ENCODE measurements at regions not wholly inside any gene's neighbourhood (a gene's known extent, or its start where the extent isn't known, plus 50 kb on each side); places are given as distances from the start of the nearest gene placed in this dataset.
A peak's percentile ranks its signal among the peaks of the same experiment; 100 is the strongest.
"Not testable (repeated sequence)": the region's sequence is repeated elsewhere in the genome, so short reads cannot be mapped to it uniquely, and the experiment has no call there.

- DNase-seq (ENCODE audit: low spot score) = no peak
These were observed 227.3 kb upstream of the BCHE start for GRCh38 chr3:166064476-166064875.

DNA sequence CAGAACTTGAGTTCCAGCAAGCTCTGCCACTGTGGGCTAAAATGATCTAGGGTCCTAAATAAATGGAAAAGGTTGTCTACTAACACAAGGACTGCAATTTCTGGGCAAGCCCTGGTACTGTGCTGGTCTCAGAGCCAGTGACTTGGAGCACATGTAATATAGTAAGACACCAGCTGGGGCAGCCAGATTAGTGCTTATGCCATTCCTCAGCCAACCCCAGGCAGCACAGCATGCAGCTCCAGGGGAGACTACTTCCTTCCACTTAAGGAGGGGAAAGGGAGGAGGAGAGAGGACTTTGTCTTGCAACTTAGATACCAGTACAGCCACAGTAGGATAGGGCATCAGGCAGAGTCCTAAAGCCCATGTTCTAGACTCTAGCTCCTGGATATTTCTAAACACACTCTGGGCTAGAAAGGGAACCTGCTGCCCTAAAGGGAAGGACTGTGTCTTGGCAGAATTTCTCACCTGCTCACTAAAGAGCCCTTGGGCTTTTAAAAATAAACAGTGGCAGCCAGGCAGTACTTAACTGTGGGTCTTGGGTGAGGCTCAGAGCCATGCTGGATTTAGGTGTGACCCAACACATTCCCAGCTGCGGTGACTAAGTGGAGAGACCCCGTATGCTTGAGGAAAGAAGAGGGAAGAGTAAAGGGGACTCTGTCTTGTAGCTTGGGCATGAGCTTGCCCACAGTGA is 223.7 kb upstream of the BCHE start:
- DNase-seq (ENCODE audit: low spot score) = no peak

- DNase-seq (ENCODE audit: low spot score) = no peak
These were observed 215.2 kb upstream of the BCHE start for GRCh38 chr3:166052440-166052839.

DNA sequence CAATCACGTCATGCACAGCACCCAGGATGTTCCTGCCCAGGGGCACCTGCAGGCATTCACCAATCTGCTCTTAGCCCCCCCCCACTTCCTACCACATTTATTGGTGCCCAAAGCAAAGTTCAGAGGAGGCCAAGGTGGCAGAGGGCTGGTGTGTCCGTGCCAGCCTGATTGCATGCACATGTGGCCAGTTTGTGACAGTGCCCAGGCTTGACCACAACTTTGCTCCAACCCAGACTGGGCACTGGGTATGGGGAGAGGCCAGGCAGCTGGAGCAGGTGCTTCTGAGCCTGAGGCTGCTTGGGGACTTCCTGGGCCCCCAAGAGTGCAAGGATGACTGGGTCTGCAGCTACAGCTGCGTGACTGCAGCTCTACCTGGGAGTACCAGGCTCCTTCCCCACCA is 192.3 kb upstream of the BCHE start:
- no peak for DNase-seq (ENCODE audit: low spot score)

DNA sequence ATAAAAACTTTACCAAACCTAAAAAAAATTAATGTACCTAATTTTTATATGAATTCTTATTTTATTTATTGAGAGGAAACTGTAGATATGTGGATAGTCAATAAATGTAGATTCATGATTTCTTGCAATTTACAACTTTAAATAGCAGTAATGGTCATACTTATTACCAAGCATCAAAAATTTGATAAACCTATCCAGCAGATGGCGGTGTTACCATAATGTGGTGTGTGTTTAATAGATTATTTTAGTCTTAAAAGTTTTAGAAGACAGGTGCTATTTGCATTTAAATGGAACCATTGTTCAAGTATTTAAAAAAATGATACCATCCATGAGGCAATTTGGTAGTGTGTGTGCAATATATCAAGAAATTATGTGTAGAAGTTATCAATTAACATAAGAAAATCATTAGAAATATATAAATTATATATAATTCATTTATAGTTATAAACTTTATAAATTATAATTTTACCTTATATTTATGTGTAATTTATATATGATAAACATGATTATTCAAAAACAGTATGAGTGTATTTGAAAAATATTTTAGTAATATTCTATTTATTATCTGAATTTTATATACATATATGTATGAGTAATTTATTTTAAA is 176.0 kb upstream of the BCHE start:
- DNase-seq (ENCODE audit: low spot score) = peak; percentile 41

DNA sequence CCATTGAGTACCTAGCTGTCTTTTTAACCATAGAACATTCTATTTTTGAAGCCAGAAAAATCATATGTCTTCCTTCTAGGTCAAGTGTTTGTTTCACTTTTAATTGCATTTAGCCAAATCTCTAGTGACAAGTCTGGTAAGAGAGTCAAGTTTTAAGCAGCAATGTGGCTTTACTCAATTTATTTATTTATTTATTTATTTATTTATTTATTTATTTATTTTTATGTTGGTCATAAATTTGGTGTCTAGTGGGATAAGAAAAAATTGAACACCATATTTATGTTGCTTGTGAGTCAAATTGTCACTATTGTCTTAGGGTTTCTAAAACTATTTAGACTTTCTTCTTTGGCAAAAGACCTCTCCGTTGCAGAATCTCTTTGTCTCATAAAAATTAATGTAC is 174.5 kb upstream of the BCHE start:
- DNase-seq (ENCODE audit: low spot score) = no peak

- DNase-seq (ENCODE audit: low spot score) = no peak
These were observed 167.9 kb upstream of the BCHE start for GRCh38 chr3:166005126-166005525.

GRCh38 chr3:165994293-165994692 is 157.1 kb upstream of the BCHE start:
- no peak for DNase-seq (ENCODE audit: low spot score)

- no peak for DNase-seq (ENCODE audit: low spot score)
These were observed 147.4 kb upstream of the BCHE start for GRCh38 chr3:165984589-165984988.

GRCh38 chr3:165983284-165983683 is 146.1 kb upstream of the BCHE start:
- no peak for DNase-seq (ENCODE audit: low spot score)

DNA sequence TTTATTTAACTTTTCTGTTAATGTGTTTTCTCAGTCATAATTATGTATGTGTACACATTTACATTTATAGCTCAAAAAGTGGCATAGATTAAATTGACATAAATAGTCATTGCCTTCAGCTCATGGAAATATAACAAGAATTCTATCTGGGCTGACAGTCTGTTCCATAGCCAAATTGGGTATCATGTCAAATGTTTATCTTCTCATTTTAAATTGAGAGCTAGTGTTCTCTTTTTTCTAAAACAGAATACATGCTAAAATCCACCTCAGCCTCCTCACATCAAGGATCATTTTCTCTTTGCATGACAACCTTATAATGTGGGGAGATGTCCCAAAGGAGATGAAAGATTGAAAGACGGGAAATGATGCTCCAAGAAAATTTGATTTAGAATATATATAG is 144.1 kb upstream of the BCHE start:
- no peak for DNase-seq (ENCODE audit: low spot score)

GRCh38 chr3:165960825-165961224 is 123.6 kb upstream of the BCHE start:
- not testable (repeated sequence) for DNase-seq (ENCODE audit: low spot score)

- no peak for DNase-seq (ENCODE audit: low spot score)
These were observed 116.9 kb upstream of the BCHE start for GRCh38 chr3:165954171-165954570.

DNA sequence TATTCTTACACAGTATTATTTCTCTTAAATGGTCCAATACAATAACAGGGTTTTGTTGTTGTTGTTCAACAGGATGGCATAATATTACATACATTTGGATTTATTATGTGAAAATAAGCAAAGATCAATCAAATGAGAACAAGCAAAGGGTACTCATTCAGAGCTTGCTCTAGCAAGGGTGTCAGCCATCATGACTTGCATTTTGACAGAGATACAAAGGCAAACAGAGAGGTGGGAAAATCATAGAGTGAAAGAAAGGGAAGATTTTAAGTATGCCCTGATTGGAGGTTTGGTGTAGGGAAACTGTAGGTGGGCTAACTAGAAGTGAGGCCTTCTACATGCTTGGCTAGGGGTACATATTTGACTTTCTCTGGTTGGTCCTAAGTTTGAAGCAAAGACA is 109.1 kb upstream of the BCHE start:
- DNase-seq (ENCODE audit: low spot score) = no peak

- no peak for DNase-seq (ENCODE audit: low spot score)
These were observed 101.8 kb upstream of the BCHE start for GRCh38 chr3:165938986-165939540.

GRCh38 chr3:165936081-165936480 is 98.9 kb upstream of the BCHE start:
- DNase-seq (ENCODE audit: low spot score) = not testable (repeated sequence)

DNA sequence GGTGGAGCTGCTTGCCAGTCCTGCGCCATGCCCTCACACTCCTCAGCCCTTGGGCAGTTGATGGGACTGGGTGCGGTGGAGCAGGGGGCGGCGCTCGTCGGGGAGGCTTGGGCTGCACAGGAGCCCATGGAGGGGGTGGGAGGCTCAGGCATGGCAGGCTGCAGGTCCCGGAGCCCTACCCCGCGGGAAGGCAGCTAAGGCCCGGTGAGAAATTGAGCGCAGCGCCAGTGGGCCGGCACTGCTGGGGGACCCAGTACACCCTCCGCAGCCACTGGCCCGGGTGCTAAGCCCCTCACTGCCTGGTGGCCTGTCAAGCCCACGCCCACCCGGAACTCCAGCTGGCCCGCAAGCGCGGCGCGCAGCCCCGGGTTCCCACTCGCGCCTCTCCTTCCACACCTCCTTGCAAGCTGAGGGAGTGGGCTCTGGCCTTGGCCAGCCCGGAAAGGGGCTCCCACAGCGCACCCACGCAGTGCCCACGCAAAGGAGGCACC is 87.1 kb upstream of the BCHE start:
- DNase-seq (ENCODE audit: low spot score) = not testable (repeated sequence)

- DNase-seq (ENCODE audit: low spot score) = no peak
These were observed 83.8 kb upstream of the BCHE start for GRCh38 chr3:165920984-165921383.

DNA sequence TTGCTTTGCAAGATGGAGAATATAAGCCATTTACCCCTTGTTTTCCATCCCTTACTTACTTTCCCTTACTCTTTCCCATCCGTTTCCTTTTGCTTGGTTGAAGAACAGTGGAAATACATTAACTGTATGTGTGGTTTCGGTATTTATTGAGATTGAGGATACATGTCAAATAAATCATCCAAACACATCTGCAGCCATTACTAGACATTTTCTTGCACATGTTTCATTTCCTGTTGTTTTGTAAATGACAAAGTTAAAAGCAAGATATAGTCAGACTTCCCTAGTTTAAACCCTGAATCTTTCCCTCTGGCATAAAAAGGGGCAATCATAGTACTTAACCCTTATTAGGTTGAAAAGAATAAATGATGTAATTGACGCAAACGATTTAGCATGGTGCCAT is 82.1 kb upstream of the BCHE start:
- DNase-seq (ENCODE audit: low spot score) = no peak

- no peak for DNase-seq (ENCODE audit: low spot score)
These were observed 81.4 kb upstream of the BCHE start for GRCh38 chr3:165918657-165918979.

GRCh38 chr3:165917938-165918656 is 80.9 kb upstream of the BCHE start:
- not testable (repeated sequence) for DNase-seq (ENCODE audit: low spot score)

GRCh38 chr3:165915104-165915503 is 77.9 kb upstream of the BCHE start:
- not testable (repeated sequence) for DNase-seq (ENCODE audit: low spot score)
